Transverse colon (tissue), 4 donors: ENCODE measurements at regions not wholly inside any gene's neighbourhood (a gene's known extent, or its start where the extent isn't known, plus 50 kb on each side); places are given as distances from the start of the nearest gene placed in this dataset.

Source experiments
- POLR2A ChIP-seq: fragments of 450-650 bp; IDR thresholded peaks from one replicate; pipeline ENCODE4 v1.6.1; 2016; ENCODE audit warnings: antibody characterized with exemption, mild to moderate bottlenecking, moderate library complexity
- POLR2AphosphoS5 ChIP-seq, 3 donors: sonication (generic); formaldehyde crosslinking; IDR thresholded peaks; one replicate each; pipeline ENCODE4 v1.6.1; 2016; ENCODE audit warnings: antibody characterized with exemption in 3 of 3
- TF ChIP-seq, protein P1 (sequence below), 5 experiments: fragments of 200-600 bp in 3 of 5; fragments of 450-650 bp in 2 of 5; sonication (generic) in 3 of 5; IDR thresholded peaks; 1 replicate in 2 of 5; 2 replicates in 3 of 5; pipeline ENCODE4 v1.5.1; 2016 to 2017; ENCODE audit warnings: antibody characterized with exemption in 5 of 5, inconsistent platforms in 3 of 5, mild to moderate bottlenecking in 2 of 5, moderate library complexity in 1 of 5

DNA sequence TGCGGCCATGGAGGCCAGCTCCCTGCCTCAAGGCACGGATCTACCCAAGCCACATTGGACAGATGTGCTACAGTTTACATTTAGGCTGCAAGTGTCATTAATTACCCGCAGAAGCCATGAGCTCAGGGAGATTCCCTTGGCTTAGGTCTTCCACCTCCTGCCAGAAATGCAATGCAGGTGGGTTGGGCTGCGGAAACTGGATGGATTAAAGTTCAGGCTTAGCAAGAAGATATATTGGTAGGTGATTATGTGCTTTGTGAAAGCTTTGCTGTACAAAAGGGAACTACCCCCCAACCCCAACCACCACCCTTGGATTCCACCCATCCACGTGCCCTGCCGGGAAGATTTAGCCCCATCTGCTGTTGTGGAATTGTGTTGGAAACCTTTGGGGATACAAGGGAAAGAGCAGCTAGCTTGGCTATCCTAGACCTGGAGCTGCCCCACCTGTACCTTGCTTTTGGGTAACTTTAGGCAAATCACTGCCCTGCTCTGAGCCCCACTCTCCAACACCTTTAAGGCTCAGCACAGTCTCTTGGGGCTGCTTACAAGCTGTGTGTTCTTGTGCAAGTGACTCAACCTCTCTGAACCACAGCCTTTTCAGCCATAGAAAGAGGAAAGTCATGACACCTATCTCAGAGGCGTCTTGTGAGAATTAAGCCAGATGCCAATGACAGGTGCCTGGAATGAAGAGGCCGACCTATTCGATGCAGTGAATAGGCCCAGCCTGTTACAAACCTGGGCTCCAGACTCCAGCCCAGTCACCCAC lies 141.6 kb upstream of the GLI2 start:
- TF ChIP-seq, protein P1, sequence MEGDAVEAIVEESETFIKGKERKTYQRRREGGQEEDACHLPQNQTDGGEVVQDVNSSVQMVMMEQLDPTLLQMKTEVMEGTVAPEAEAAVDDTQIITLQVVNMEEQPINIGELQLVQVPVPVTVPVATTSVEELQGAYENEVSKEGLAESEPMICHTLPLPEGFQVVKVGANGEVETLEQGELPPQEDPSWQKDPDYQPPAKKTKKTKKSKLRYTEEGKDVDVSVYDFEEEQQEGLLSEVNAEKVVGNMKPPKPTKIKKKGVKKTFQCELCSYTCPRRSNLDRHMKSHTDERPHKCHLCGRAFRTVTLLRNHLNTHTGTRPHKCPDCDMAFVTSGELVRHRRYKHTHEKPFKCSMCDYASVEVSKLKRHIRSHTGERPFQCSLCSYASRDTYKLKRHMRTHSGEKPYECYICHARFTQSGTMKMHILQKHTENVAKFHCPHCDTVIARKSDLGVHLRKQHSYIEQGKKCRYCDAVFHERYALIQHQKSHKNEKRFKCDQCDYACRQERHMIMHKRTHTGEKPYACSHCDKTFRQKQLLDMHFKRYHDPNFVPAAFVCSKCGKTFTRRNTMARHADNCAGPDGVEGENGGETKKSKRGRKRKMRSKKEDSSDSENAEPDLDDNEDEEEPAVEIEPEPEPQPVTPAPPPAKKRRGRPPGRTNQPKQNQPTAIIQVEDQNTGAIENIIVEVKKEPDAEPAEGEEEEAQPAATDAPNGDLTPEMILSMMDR (IDR thresholded peaks at IDR 0.05), result no peak
- TF ChIP-seq POLR2AphosphoS5 (IDR thresholded peaks at IDR 0.05) (no peak), POLR2A (no peak)
